ENCODE measurements at regions not wholly inside any gene's neighbourhood (a gene's known extent, or its start where the extent isn't known, plus 50 kb on each side); places are given as distances from the start of the nearest gene placed in this dataset.

DNA sequence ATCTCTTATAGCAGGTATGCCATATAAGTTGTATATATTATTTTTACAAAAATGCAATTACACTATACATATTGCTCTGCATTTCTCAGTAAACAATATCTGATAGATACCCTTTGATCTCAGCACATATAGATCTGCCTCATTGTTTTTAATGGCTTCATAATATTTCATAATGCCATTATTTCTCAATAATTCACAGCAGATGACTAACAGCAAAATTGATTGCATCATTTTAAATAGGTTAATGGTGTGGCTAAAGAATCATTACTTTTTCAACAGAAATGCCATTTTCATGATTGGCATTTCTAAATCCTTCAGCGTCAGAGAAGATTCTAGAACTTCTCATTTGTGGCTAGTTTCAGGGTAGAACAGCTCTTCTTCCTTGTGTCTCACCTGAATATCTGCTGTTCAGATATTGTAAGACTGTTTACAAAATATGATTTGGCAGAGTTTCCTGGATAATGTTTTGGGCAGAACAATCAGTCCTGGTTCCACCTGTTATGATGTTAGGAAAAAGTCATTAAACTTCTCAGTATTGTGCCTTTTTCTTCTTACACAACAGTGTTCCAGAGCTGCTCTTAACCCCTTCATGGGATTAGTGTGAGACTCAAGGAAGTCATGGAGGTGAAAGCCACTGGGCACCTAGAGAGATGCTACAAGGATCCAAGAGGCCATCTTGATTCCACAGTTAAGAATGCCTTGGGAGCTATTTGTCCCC is 397.6 kb upstream of the THBS1 start:
- TF ChIP-seq, protein P1, sequence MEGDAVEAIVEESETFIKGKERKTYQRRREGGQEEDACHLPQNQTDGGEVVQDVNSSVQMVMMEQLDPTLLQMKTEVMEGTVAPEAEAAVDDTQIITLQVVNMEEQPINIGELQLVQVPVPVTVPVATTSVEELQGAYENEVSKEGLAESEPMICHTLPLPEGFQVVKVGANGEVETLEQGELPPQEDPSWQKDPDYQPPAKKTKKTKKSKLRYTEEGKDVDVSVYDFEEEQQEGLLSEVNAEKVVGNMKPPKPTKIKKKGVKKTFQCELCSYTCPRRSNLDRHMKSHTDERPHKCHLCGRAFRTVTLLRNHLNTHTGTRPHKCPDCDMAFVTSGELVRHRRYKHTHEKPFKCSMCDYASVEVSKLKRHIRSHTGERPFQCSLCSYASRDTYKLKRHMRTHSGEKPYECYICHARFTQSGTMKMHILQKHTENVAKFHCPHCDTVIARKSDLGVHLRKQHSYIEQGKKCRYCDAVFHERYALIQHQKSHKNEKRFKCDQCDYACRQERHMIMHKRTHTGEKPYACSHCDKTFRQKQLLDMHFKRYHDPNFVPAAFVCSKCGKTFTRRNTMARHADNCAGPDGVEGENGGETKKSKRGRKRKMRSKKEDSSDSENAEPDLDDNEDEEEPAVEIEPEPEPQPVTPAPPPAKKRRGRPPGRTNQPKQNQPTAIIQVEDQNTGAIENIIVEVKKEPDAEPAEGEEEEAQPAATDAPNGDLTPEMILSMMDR (IDR thresholded peaks at IDR 0.05; ENCODE audit: low read depth, low read length) = no peak
- DNase-seq (ENCODE audit: low read depth in 2 of 2) = peak in 1 of 2 donors; percentile 55
- H3K4me3 ChIP-seq (replicated peaks in 1 of 2; ENCODE audit: low read depth in 2 of 2, low read length in 2 of 2) = no peak overlapping the region

DNA sequence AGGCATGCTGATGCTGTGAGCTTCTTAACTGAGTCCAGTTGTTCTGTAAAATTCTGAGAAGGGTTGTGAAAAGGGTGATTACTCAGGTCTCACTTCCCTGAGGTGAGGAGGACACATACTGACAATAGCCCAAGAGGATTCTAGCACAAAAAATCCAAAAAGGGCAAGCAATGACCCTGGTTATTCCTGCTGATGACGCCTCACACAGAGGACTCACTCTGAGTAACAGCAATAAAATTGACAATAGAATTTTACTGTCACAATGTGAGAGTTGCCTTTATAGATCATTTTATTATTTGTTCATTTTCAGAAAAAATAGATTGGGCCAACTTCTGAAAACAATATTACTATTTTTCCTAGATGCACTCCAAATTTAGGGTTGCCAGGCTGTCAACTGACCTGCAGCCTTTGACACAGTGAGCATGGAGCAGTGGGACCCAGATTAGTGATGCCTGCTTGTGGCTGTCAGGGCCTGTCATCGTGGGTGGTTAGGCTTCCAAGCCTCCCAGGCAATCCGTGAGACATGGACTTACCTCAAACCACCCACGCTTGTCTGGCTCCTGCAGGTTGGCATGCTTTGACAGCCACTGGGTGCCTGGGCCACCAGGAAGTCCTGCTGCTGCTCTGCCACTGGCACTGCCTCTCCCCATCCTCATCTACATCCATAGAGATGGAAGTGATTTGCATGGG is 396.0 kb upstream of the THBS1 start:
- H3K4me3 ChIP-seq (replicated peaks in 1 of 2; ENCODE audit: low read depth in 2 of 2, low read length in 2 of 2) = no peak overlapping the region
- no peak for DNase-seq (ENCODE audit: low read depth in 2 of 2)
- TF ChIP-seq, protein P1 (IDR thresholded peaks at IDR 0.05; ENCODE audit: low read depth, low read length) = no peak

- DNase-seq (ENCODE audit: low read depth in 2 of 2) = no peak
- TF ChIP-seq, protein P1 (IDR thresholded peaks at IDR 0.05; ENCODE audit: low read depth, low read length) = no peak
- H3K4me3 ChIP-seq (replicated peaks in 1 of 2; ENCODE audit: low read depth in 2 of 2, low read length in 2 of 2) = no peak overlapping the region
These were observed 392.6 kb upstream of the THBS1 start for GRCh38 chr15:39188314-39188713.

GRCh38 chr15:39188930-39189329 is 391.9 kb upstream of the THBS1 start:
- no peak overlapping the region for H3K4me3 ChIP-seq (replicated peaks in 1 of 2; ENCODE audit: low read depth in 2 of 2, low read length in 2 of 2)
- DNase-seq (ENCODE audit: low read depth in 2 of 2) = peak; percentile 86 to 98
- TF ChIP-seq, protein P1 (IDR thresholded peaks at IDR 0.05; ENCODE audit: low read depth, low read length) = no peak

- H3K4me3 ChIP-seq (replicated peaks in 1 of 2; ENCODE audit: low read depth in 2 of 2, low read length in 2 of 2) = no peak overlapping the region
- DNase-seq (ENCODE audit: low read depth in 2 of 2) = peak; percentile 56 to 64
- TF ChIP-seq, protein P1 (IDR thresholded peaks at IDR 0.05; ENCODE audit: low read depth, low read length) = no peak
These were observed 389.0 kb upstream of the THBS1 start for GRCh38 chr15:39191871-39192291.

- DNase-seq (ENCODE audit: low read depth in 2 of 2) = no peak
- H3K4me3 ChIP-seq (replicated peaks in 1 of 2; ENCODE audit: low read depth in 2 of 2, low read length in 2 of 2) = no peak overlapping the region
- TF ChIP-seq, protein P1 (IDR thresholded peaks at IDR 0.05; ENCODE audit: low read depth, low read length) = no peak
These were observed 388.5 kb upstream of the THBS1 start for GRCh38 chr15:39192351-39192750.

Data from cardiac fibroblast (primary cell).